GM19239 (cell line): ENCODE measurements at regions not wholly inside any gene's neighbourhood (a gene's known extent, or its start where the extent isn't known, plus 50 kb on each side); places are given as distances from the start of the nearest gene placed in this dataset.
"Not testable (repeated sequence)": the region's sequence is repeated elsewhere in the genome, so short reads cannot be mapped to it uniquely, and the experiment has no call there.

Experiments
- DNase-seq: peaks from one replicate; pipeline ENCODE4 v3.0.0; 2011; ENCODE audit warnings: low spot score; ENCODE audit not compliant: insufficient read length
- FAIRE-seq: peaks from 2 replicates; lab custom pipeline; 2011; peaks lifted over from hg19 to GRCh38; lab: Jason Lieb, UNC

DNA sequence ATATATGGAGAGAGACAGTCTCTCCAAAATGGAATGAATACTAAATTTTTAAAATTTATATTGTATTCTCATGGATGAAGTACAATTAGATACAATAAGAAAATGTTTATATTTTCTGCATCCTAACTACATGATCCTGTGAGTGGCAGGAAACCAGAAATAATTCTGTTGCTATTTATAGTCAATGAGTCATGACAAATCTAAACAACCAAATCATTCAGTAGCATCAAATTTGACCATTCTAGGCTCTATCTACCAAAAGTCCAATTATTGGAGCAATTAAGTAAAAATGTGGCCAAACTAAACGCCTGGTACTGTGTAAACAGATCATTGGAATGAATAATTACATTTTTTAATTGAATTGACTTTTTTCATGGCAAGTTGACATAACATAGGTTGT lies 959.8 kb downstream of the EPHA7 start:
- FAIRE-seq: no peak

DNA sequence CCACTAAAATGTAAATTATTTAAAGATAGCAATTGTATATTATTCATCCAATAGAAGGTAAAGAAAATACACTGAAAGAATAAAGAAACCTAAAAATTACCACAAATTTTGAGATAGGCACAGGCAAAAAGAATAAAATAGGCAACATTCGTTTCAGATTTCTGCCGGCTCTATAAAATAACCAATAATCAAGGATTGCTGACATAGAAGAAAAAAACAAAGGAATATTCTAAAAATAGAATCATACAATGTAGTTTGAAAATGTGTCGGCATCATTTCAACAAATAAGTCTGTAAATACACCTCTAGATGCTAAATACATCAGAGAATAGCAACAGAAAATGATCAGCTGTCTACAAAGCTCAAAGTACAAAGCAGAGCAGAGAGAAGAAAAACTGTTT lies 973.3 kb downstream of the EPHA7 start:
- FAIRE-seq: no peak
- no peak for DNase-seq

More for the DNA sequence above, 959.8 kb downstream of the EPHA7 start:
- DNase-seq: no peak

DNA sequence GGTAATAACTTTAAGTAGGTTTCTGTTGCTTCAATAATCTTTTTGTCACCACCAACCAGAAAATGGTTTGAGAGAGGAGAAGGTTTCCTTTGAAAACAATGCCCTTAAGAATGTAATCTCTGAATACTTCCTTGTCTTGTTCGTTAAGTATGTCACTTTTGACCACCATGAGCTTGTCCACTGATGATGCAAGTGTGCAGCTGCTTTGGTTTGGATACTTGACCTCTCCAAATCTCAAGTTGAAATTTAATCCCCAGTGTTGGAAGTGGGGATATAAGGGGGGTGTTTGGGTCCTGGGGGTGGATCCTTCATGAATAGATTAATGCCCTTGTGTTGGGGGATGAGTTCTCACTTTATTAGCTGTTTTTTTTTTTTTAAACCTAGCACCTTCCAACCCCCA lies 985.4 kb downstream of the EPHA7 start:
- DNase-seq (no peak), FAIRE-seq (no peak)

DNA sequence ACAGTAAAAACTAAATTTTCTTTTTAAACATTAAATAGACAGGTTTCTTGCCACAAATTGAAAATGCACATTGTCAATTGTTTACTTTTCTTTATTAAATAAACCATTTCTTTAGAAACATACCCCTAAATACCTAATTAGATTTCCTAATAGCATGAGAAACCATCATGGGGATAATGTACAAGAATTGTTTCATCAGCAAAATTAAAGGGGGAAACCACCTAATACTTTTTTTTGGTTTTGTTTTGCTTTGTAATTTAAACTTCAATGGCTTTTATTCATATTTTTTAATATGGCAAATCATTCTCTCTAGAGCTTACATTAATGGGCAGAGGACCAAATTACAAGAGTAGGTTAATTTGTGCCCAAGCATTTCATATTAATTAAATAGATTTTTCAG lies 987.9 kb downstream of the EPHA7 start:
- no peak for DNase-seq
- FAIRE-seq: no peak

DNA sequence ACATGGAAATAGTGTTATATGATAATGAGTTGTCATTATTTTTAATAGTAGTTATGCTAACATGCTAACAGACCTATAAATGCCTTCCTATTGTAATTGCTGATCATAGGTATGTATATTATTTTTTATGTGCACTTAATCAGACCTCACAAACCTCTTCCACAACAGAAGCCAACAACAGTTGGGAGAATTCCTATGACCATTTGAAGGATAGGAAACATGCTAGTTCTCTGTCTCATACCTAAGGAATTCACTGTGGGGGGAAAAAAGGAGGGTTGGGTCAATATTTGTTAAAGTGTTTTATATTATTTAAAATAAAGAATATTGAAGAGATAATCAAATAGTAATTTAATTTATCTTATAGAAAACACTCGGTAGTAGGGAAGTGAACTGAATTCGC lies 990.9 kb downstream of the EPHA7 start:
- DNase-seq (no peak), FAIRE-seq (no peak)

DNA sequence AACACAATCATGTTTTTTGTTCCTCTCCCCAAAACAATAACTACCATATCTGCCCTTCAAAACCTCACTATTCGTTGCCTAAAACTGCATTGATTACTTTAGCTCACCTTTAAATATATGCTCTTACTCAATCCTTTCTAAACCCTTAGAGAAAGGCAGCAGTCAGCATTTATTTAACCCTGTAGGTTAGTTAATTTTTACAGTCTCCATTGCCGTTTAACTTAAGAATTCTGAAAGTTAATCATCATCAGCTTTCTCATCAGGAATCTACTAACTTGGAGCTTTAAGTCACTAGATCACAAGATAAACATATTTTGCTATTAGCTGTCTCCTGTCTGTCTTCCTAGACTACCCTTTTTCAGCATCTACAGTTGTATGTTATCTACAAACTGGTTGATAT lies 991.9 kb downstream of the EPHA7 start:
- DNase-seq (no peak), FAIRE-seq (no peak)

DNA sequence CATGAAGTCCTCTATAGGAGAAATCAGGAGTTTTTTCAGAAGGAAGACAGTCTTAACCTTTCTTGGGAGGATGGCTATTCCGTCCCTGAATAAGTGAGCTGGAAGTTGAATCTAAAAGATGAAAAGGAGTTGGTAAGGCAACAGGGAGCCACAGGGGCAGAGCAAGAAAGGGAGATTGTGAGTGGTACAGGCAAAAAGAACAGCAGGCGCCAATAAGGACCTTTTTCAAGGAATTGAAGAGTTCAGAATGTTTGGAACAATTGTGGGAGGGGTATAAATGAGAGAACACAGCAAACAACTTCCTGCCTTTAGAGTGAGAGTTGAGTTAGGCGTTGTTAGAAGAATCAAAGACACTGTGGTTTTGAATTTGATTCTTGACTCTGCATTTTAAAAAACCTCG lies 1003.7 kb downstream of the EPHA7 start:
- FAIRE-seq: no peak
- DNase-seq: no peak

DNA sequence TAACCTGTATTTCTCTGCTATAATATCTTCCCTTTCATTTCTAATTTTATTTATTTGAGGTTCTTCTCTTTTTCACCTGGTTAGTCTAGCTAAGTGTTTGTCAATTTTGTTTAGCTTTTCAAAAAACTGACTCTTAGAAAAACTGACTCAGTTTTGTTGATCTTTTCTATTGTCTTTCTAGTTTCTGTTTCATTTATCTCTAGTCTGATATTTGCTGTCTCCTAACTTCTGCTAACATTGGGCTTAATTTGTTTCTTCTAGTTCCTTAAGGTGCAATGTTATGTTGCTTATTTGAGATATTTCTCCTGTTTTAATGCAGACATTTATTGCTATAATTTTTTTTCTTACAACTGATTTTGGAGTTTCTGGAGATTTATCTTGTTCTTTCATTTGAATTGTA lies 1011.0 kb downstream of the EPHA7 start:
- no peak for FAIRE-seq
- DNase-seq: no peak

DNA sequence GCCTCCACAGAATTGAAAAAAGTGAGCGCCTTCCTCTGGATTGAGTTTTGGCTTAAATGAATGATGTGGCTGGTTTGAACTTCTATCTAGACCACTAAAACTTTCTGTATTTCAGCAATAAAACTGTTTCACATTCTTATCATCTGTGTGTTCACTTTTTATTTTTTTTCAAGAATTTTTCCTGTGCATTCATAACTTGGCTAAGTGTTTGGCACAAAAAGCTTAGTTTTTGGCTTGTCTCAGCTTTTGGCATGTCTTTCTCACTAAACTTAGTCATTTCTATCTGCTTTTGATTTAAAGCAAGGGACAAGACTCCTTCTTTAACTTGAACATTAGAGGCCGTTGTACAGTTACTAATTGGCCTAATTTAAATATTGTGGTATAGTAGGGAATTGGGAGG lies 1015.1 kb downstream of the EPHA7 start:
- no peak for DNase-seq
- FAIRE-seq: no peak

DNA sequence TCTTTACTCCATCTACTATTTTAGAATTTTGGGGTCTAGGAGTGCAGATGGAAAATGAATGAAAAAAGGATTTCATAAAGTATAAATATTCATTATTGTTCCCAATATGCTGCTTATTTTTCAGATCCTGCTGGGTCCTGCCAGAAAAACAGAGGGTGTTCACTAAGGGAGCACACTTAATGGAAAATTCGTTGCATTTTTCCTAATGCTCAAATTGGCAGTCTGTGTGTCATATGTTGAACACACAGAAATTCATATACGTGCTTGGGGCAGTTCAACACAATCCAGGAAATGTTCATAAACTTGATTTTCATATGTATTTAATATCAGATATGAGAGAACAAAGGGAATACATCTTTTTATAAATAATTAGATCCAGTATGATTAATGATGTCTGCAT lies 1019.4 kb downstream of the EPHA7 start:
- no peak for FAIRE-seq
- DNase-seq: no peak

DNA sequence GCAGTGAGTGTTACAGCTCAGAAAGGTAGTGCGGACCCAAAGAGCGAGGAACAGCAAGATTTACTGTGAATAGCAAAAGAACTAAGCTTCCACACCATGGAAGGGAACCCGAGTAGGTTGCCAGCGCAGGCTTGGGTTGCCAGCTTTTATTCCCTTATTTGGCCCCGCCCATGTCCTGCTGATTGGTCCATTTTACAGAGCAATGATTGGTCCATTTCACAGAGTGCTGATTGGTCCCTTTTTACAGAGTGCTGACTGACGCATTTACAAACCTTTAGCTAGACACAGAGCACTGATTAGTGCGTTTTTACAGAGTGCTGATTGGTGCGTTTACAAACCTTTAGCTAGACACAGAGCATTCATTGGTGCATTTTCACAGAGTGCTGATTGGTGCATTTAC lies 1030.7 kb downstream of the EPHA7 start:
- not testable (repeated sequence) for DNase-seq, FAIRE-seq

DNA sequence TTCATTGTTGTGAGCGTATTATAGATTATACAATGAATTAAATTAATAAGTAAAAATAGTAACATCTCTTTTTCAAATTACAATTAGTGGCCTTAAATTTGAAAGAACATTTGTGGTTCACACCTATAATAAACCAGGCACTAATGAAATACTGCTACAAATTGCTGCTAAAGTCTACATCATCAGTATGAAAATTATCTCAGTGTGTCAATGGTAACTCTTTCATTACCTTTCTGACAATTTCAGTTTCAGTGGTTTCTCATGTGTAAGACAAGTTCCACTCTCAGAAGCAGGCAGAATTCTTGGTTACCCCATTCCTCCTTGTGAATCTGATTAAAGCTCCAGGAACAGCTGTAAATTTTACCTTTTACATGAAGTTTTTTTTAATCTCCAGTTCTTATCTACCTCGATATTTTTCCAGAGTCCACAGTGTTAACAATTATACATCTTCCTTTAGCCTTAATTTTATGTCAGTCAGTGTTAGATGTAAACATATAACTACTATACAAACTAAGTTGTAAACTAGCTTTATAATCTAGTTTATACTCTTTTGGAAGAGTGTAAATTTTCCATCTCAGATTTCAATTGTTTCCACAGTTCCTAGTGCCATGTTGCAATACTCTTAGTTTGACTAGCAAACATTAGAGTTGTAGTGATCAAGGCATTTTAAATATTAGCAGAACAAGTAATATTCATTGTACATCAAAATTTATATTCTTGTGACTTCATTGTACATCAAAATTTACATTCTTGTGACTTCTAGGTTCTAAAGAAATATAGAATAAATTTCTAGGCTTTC lies 1038.4 kb downstream of the EPHA7 start:
- DNase-seq (no peak), FAIRE-seq (no peak)

DNA sequence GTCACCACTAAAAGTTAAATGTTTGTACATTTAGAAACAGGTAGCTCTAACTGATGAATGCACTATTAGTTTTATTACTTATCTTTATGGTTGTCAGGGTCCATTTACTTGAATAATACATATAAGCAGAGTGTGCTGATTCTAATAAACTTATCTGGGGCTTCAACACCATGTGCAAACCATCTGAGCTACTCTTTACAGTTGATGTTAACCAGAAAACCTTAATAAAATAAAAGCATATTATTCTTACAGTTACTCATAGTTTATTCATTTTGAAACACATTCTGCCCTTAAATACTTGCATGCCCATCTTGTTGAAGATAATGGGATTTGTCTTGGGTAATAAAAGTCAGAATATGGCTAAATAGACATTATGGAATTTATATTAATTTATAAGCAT lies 1042.2 kb downstream of the EPHA7 start:
- FAIRE-seq: no peak

DNA sequence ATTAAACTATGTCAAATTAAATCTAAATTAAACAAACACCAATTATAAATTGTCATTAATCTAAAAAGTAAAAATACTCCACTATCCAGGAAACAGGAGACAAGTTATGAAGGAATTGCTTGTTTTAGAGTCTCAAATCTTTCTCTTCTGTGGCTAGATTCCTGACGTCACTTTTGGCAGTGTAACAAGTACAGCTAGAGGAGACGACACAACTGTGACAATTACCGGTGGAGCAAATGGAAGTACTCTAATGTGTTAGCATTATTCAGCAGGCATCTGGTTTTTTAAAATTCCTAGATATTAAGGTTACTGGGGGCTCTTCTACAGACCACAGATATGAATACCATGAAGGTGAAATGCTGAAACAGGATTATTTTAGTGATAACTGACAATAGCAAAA lies 1042.7 kb downstream of the EPHA7 start:
- FAIRE-seq (no peak), DNase-seq (no peak)

More for the DNA sequence above, 1042.2 kb downstream of the EPHA7 start:
- no peak for DNase-seq

DNA sequence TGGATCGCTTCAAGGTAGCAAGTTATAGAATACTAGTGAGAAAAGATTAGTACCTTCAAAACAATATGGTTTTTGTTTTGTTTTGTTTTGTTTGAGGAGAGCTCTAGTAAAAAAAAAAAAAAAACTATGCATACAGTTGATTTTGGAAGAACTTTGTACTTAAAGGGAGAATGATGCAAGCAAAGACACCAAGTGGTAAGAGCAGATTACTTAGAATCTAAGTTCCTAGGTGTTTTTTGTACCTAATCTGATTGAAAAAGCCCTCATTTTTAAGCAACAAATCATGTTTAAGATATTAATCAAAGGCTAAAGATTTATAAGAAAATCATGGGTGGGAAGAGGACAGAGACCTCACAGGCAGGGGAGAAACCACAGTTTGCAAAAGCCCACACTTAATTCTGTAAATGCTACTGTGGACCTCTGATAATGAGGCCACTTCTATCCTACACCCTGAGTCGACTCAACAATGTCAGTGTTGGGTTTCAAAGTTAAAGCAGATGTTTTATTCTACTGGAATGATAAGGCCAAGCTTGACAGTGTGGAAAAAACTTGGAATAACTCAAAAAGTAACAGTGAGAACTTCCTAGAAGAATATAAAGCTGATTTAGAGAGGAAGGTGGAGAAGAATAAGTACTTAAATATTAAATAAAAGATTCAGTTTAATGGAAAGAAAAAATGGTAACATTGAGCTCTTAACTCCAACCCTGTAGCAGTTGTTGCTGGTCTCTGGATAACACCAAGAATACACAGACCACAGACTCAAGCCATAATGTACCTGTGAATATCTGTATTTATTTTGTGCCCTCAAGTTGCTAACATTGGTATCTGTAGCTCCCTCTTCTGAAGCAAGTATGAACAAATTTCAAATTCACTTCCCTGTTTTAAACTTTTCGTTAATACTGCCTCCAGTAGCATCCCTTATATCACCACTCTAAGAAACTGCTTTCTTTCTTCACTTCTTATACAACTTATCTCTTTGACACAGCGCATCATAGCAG lies 1047.8 kb downstream of the EPHA7 start:
- DNase-seq (no peak), FAIRE-seq (no peak)

DNA sequence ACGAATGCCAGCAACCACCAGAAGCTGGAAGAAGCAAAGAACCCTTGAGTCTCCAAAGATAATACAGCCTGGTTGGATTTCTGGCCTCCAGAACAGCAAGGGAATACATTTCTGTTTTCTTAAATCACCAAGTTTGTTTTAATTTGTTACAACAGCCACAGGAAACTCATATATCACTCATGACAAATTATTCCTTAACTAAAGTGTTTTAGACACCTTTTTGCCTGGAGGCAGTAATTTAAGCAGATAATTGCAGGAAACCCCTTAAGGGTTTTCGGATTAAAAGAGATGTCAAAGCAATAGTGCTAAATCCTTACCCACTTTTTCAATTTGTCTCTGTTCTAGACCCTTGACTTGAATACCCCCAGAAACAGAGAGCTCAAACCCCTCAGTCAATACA lies 1050.0 kb downstream of the EPHA7 start:
- FAIRE-seq (no peak), DNase-seq (no peak)

DNA sequence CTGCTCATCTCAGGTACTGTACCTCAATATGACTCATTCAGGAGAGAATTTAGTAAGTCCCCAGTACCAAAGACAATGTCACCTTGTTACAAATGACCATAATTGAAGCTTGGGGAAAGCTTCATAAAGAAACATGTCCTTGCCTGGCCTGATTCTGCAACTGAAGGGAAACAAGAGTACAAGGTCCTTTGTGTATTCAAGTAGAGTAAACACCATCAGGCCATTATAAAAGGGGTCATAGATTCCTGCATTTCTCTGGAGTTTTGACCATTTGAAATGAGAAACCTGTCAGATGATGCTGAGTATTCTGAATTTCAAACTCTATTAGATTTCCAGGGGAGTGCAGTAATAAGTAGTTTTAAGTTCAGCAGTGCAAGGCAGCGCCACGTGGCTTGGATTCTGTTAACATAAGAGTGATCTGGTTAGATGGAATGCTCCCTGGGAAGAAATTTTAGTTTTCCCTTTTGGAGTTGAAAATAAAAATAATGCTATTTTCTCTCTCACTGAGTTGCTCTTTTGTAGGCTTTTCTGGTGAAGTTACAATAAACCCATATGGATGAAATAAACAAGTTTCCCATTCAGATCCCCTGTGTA lies 1054.3 kb downstream of the EPHA7 start:
- no peak for DNase-seq
- no peak for FAIRE-seq

DNA sequence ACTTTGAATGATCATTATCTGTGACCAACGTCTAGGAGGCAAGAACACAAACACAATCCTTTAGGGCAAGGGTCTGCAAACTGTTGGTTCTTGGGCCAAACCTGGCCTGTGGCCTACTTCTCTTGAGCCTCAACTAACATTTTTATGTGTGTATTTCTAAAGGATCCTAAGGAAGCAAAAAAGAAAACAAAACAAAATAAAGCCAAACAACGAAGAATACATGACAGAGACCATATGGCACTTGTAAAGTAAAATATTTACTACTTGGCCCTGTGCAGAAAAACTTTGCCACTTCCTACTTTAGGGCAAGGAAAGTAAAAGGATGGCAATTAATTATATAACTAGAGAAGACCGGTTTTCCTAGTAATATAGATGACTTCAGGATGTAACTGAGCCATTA lies 1056.2 kb downstream of the EPHA7 start:
- no peak for DNase-seq
- no peak for FAIRE-seq

DNA sequence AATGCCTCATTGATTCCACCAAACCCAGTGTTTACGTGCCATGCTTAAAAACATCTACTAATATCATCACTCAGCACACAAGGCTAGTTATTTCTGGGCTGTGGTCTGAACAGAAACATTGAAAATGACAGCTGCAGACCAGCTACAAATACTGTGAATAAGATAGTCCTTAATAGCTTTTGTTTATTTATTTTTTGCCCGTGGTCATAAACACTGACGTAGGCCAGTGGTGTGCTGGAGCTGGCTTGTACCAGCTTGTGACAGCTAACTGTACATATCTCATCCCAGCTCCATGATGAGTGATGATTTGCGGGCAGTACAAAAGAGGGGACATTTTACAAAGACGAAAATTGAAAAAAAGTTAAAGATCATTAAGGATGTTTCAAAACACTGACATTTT lies 1057.0 kb downstream of the EPHA7 start:
- no peak for DNase-seq
- no peak for FAIRE-seq

DNA sequence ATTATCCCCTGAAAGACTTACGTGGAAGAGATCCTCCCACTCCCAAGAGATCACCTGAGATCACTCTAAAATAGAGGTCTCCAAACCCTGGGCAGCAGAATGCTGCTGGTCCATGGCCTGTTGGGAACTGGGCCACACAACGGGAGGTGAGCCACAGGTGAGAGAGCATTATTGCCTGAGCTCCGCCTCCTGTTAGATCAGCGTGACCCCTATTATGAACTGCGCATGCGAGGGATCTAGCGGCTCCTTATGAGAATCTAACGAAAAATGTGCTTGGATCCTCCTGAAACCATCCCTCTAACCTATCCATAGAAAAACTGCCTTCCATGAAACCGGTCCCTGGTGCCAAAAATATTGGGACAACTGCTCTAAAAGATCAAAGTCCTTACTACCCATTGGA lies 1057.4 kb downstream of the EPHA7 start:
- no peak for FAIRE-seq
- DNase-seq: no peak

DNA sequence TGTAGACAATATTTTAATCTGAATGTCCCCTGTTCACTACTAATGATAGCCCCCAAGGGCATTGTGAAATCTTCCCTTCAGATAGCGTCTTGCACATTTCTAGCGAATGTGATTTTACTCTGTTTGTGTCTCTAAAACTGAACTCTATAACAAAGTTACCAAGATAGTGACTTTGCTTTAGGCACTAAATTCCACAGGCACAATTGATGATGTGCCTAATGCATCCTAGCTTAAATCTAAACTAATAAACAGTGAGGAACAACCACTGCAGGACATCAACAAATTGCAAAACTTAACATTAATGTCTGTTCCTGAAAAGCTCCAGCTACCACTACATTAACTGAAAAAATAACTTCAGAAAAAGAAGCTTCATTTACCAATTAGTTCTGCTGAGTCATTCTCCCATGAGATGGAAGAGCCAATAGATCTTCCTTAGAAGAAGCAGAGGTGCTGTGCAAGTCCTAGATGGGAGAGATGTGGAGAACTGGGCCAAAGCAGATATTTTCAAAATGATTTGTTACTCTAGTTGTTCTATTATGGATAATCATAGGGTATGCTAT lies 1065.0 kb downstream of the EPHA7 start:
- FAIRE-seq (no peak), DNase-seq (no peak)
